ENCODE measurements at regions not wholly inside any gene's neighbourhood (a gene's known extent, or its start where the extent isn't known, plus 50 kb on each side); places are given as distances from the start of the nearest gene placed in this dataset.
"Not testable (repeated sequence)": the region's sequence is repeated elsewhere in the genome, so short reads cannot be mapped to it uniquely, and the experiment has no call there.

DNA sequence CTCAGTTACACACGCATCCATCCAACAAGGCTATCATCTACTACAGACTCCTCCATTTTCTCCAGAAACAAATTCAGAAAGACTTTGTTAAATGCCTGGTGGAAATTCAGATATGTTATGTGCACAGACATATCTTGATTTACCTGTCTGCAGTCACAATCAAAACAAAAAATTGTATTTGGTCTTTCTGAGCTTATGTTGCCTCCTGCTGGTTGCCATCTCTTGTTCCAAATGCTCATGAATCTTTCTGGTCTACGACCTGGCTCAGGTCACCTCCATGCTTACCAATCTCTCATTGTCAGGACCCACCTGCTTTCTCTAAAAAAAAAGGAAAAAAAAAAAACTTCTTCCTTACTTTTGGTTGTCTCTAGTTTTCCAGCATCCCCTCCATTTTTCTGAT is 169.2 kb upstream of the PLXNC1 start:
- peak; percentile 16 to 48 for DNase-seq

DNA sequence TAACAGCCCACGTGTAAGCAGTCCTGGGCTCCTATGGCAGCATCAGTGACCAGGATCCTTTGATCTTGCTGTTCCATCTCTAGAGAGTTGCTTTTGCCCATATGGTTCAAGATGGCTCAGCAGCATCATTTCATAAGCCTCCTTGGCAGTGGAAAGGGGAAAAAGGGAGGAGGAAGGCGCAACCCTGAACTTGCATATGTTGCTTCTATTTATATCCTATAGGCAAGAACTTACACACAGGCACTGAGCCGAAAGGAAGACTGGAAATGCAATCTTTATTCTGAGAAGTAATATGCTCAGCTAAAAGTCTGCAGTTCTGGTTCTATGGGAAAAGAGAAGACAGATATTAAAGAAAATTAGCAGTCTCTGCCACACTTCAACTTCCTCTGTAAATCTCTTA is 167.7 kb upstream of the PLXNC1 start:
- DNase-seq = no peak

DNA sequence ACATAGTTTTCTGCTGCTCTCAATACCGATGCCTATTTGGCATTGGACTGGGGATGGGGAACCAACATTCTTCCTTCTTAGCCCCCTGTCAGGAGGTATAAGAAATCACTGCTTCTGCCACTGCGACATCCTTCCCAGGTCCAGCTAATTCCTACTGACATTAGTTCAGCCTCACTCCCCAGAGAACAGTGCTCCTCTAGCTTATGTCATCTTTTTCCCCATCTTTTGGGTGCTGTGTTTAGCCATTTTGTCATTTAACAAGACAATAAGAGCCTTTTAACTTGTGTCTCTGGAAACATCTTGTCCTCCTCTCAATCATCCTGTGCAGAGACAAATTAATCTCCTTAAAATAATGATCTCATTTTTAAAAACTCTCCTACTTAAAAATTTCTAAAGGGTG is 167.0 kb upstream of the PLXNC1 start:
- DNase-seq = no peak

DNA sequence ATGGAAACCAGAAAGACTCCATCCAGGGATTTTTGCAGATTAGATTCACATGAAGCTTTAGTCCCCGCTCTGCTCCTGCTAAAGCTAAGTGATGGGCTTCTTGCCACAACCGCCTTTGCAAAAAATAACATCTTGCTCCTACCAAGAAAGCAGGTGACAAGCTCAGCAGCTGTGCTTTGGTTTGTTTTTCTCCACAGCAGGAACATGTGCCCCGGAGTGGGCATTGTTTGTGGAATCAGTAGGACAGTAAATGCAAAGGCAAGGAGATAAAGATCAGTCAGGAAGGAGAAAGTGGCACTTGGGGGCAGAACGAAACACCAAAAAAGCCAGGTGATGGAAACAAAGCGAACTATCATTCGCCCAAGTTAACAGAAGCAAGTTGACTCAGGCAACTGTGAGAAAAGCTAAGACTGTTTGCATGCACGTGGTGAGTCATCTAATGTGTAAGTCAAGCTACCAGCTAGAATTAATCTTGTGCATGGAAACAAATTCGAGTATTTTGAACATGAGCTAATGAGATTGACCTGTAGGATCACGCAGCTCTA is 165.5 kb upstream of the PLXNC1 start:
- DNase-seq = no peak

DNA sequence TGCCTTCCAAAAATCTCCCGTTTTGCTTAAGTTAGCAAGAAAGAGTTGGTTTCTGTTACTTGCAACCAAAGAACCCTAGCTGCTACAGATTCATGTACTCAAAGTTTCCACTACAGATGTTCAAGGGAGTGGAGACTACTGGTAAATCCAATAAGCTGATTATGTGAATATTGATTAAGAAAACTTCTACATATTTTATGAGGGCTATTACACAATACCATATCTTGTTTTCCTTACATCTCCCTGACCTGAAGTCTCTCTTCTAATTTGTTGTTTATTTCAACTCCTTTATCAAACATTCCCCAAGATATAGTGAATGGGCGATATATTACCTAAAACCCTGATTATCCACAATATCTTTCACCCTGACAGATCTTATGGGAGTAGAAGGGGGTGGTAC is 164.4 kb upstream of the PLXNC1 start:
- DNase-seq = no peak

DNA sequence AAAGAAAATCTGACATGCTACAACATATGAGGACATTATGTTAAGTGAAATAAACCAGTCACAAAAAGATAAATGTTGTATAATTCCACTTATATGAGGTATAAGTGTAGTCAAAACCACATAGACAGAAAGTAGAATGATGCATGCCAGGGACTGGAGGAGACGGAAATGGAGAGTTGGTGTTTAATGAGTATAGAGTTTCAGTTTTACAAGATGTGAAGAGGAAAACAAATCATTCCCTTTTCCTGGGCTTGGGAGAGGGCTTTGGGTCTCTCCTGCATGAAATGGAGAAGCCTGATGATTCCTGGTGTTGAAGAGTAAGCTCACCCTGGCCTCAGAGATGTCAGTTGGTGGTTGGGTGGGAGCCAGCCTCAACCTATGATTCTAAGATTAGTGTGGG is 158.4 kb upstream of the PLXNC1 start:
- no peak for DNase-seq

DNA sequence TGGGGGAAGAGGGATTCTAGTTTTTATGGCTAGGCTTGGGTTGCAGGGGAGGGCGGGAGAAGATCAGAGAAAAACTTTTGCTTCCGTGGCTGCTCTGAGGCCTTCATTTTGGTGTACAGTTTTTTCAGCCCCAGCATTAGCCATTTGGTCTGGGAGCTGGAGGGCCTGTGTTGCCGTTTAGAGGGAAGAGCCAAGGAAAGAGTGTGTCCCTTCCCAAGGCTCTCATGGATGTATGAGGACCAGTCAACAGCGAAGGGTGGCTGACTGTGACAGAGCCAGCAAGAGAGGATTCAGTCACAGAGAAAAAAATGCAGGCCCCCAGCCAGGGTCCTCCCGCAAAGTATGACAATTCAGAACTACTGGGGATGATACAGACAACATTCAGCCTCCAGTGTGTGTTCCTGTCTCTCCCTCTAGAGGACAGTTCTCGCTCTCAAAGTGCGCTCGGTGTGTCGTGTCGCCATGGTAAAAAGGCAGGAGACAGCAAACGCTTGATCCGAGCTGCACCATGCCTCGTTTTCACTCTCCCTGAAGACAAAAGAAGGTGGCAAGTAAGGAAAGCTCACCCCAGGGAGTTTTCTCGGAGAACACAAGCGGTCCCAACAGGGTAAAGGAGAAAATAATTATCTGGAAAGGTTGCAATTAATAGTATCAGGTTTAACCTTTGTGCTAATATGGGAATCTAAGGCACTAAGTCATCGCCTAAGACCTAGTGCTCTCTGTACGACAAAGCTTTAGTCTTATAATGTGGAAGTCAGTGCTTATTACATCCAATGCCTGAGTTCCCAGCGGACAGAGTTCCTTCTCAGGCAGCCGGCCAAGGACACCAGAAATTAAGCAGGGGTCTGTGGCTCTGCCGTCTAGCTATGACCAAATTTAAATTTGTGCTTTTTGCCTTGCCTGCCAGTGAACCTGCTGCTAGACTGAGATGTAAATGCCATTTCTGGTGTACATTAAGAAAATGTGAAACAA is 157.3 kb upstream of the PLXNC1 start:
- no peak for DNase-seq

DNA sequence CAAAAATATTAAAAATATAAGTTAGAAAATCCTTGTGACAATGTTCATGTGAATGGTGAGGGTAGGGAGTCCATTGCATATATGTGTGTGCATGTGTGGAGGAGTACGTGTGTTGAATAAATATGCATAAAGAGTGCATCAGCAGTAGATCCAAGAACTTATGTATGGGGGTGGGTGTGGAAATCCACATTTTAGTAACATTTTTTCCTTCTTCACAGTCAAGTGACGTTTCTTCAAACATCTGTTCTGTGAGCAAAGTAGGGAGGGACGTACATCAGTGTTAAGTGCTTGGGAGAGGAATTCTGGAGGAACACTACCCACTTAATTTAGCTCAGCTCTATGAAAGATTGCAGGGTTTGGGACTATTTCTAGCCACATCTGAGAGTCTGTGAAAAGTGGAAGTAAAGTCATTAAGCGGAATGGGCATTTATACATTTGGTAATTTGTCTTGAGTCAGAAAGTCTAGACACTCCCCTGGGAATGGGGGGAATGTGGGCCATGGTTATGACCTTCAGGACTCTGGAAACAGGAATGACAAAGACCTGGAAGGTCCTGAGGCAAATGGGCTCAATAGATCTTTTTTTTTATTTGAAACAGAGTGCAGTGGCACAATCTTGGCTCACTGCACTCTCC is 156.4 kb upstream of the PLXNC1 start:
- DNase-seq = no peak

GRCh38 chr12:93994721-93995120 is 153.7 kb upstream of the PLXNC1 start:
- DNase-seq = no peak

DNA sequence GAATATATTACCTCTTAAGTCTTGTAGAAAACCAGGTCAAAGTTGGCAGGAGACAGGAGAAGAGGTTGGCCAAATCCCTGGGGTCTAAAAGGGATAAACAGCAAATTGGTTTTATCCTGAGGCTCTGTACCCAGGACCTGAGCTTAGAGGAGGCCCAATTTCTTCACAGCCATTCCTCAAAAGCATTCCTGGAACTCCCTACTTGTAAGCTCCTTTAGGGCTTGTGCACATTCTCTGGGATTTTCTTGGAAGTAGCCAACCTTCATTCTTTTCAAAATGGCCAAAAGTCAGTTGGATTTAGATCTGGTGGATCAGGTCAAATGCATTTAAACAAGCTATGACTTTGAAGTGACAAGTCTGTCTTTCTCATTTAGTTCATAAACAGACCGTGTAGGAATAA is 152.1 kb upstream of the PLXNC1 start:
- no peak for DNase-seq

DNA sequence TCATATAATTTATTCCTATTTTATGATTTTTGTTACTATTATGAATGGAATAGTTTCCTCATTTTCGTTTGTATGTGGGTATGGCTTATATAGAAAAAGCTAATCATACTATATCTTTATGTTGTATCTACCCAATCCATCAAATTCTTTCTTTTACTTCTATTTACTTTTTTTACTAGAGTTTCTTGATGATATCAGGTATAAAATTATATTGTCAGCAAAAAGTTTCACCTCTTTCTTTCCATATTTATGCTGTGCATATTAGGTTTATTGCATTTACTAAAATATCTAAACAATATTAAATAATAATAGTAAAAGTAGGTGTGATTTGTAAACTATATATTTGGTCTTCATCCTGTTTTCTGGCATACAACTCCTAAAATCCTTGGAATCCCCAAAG is 146.7 kb upstream of the PLXNC1 start:
- DNase-seq = no peak

- not testable (repeated sequence) for DNase-seq
These were observed 145.5 kb upstream of the PLXNC1 start for GRCh38 chr12:94002925-94003324.

DNA sequence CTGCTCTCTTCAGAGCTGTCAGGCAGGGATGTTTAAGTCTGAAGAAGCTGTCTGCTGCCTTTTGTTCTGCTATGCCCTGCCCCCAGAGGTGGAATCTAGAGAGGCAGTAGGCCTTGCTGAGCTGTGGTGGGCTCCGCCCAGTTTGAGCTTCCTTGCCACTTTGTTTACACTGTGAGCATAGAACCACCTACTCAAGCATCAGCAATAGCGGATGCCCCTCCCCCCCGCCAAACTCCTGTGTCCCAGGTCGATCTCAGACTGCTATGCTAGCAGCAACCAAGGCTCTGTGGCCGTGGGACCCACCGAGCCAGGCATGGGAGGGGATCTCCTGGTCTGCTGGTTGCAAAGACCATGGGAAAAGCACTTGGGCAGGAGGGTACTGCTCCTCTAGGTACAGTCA is 140.5 kb upstream of the PLXNC1 start:
- DNase-seq = peak; percentile 70 to 71

GRCh38 chr12:94010307-94010706 is 138.1 kb upstream of the PLXNC1 start:
- no peak for DNase-seq

GRCh38 chr12:94012071-94012470 is 136.3 kb upstream of the PLXNC1 start:
- no peak for DNase-seq

DNA sequence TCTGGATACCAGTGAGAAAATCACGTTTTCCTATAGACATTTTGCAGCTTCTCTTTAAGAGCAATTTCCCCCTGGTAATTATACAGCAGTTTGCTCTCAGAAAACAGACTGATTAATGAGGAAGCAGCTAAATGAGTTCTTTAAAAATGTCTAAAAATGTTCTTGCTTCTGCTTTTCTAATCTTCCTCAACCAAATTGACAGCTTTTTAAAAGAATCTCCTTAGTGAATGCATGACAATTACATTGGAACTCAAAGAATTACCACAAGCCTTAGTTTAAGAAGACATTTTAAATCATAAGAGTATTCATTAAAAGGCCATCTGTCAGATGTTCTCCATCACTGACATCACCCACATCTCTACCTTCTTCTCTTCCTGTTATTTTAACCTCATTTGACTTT is 135.8 kb upstream of the PLXNC1 start:
- DNase-seq = no peak

DNA sequence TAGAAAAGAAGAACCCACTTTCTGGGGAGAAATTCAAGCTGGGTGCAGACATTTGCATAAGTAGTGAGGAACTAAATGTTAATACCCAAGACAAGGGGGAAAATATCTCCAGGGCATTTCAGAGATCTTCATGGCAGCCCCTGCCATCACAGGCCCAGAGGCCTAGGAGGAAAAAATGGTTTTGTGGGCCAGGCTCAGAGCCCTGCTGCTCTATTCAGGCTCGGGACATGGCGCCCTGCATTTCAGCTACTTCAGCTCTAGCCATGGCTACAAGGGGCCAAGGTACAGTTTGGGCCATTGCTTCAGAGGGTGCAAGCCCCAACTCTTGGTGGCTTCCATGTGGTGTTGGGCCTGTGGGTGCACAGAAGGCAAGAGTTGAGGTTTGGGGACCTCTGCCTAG is 131.1 kb upstream of the PLXNC1 start:
- DNase-seq = not testable (repeated sequence)

DNA sequence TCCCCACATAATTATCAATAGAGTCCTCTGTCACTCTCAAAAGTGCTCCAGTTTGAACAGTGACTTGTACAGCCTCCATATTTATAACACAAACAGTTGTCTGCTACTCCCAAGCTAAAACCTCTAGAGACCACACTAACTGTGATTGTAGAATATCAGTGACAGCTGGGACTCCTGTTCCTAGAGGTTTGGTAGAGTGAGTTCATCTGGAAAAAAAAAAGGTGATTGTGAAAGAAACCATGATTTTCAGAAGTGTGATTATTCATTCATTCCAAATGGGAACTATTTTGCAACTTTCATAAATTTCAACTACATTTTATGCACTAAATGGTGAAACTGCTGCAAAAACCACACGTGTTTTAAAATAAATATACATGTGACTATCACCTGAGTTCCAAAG is 128.0 kb upstream of the PLXNC1 start:
- DNase-seq = no peak

DNA sequence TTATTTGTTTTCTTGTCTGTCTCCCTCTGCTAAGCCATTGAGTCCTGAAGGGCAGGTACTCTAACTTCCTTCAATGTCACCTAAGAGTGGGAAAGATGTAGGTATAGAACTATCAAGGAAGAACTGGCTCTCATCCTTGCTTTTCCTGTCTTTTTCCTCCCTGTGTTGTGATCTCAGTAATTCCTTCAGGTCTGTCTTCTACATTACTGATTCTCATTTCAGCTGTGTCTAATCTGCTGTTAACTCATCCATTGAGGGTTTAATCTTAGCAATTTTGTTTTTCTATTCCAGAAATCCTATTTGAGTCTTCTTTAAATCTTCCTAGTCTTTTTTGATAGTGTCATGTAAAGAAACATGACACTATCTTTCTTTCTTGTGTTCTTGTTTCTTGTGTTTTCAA is 124.5 kb upstream of the PLXNC1 start:
- no peak for DNase-seq

DNA sequence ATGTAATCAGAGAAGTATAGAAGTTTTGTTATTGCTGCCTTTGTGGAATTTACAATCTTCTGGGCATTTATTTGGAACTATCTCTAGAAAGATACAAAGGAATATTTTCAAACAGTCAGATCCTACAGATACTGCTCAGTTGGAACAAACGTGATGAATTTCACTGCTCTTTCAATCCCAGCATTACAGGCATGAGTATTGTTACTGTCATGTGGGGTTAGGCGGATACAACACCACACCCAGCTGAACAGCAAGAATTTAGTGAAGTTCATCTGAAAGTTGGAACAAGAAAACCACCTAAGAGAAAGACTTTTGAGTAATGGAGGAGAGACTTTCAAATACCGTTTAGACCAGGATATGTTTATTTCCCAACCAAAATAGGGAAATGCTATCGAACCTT is 123.3 kb upstream of the PLXNC1 start:
- DNase-seq = no peak

- DNase-seq = no peak
These were observed 122.6 kb upstream of the PLXNC1 start for GRCh38 chr12:94025756-94026155.

DNA sequence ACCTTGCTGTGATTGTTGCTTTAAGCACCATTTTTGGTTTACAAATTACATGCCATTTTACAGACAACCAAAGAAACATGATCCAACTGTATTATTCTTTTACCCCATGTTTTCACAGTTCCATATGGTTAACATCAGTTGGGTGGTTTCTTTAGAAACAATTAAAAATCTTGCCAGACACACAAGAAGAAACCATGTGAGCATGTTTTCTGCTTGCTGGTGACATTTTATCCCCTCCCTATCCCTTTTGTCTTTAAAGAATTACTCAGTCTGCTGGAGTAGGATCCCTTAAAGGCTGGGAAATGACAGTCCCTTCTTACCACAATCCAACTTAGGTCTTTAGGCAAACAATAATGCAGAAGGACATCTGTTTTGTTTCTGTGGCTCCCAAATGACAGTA is 121.8 kb upstream of the PLXNC1 start:
- DNase-seq = no peak

GRCh38 chr12:94027561-94027960 is 120.8 kb upstream of the PLXNC1 start:
- DNase-seq = no peak

GRCh38 chr12:94031763-94032162 is 116.6 kb upstream of the PLXNC1 start:
- no peak for DNase-seq

All from CD4-positive, alpha-beta T cell treated with Interleukin-4 for 1 hour (primary cell).